ENCODE measurements at regions not wholly inside any gene's neighbourhood (a gene's known extent, or its start where the extent isn't known, plus 50 kb on each side); places are given as distances from the start of the nearest gene placed in this dataset.

GRCh38 chr22:48536541-48537342 lies 1290.9 kb downstream of the BRD1 start:
- H3K9ac ChIP-seq (ENCODE audit: low read depth in 1 of 2, low read length in 2 of 2) = no peak overlapping the region
- H3K36me3 ChIP-seq (ENCODE audit: control insufficient read depth in 1 of 2, insufficient read depth in 2 of 2, low read length in 2 of 2) = no peaks in the 10 kb centered on the region
- no peaks in the 10 kb centered on the region for H3K27me3 ChIP-seq (ENCODE audit: control insufficient read depth in 1 of 2, insufficient read depth in 2 of 2, low read length in 2 of 2)
- H3K9me3 ChIP-seq (ENCODE audit: control insufficient read depth in 1 of 2, low read length in 2 of 2) = no peaks in the 10 kb centered on the region
- no peaks in the 10 kb centered on the region for H3K4me1 ChIP-seq (ENCODE audit: control insufficient read depth in 1 of 2, insufficient read depth in 2 of 2, low read length in 2 of 2)
- H3K27ac ChIP-seq (ENCODE audit: low read depth, low read length) = no peak overlapping the region
- H3K4me3 ChIP-seq (ENCODE audit: low read depth in 1 of 2, low read length in 2 of 2) = no peak overlapping the region

- H3K4me1 ChIP-seq (ENCODE audit: control insufficient read depth in 1 of 2, insufficient read depth in 2 of 2, low read length in 2 of 2) = no peaks in the 10 kb centered on the region
- no peak overlapping the region for H3K9ac ChIP-seq (ENCODE audit: low read depth in 1 of 2, low read length in 2 of 2)
- no peaks in the 10 kb centered on the region for H3K36me3 ChIP-seq (ENCODE audit: control insufficient read depth in 1 of 2, insufficient read depth in 2 of 2, low read length in 2 of 2)
- H3K4me3 ChIP-seq (ENCODE audit: low read depth in 1 of 2, low read length in 2 of 2) = no peak overlapping the region
- H3K27ac ChIP-seq (ENCODE audit: low read depth, low read length) = no peak overlapping the region
- H3K27me3 ChIP-seq (ENCODE audit: control insufficient read depth in 1 of 2, insufficient read depth in 2 of 2, low read length in 2 of 2) = no peaks in the 10 kb centered on the region
- no peaks in the 10 kb centered on the region for H3K9me3 ChIP-seq (ENCODE audit: control insufficient read depth in 1 of 2, low read length in 2 of 2)
Observed at GRCh38 chr22:48535868-48536540, 1291.7 kb downstream of the BRD1 start.

- H3K27me3 ChIP-seq (ENCODE audit: control insufficient read depth in 1 of 2, insufficient read depth in 2 of 2, low read length in 2 of 2) = no peaks in the 10 kb centered on the region
- no peaks in the 10 kb centered on the region for H3K4me1 ChIP-seq (ENCODE audit: control insufficient read depth in 1 of 2, insufficient read depth in 2 of 2, low read length in 2 of 2)
- H3K36me3 ChIP-seq (ENCODE audit: control insufficient read depth in 1 of 2, insufficient read depth in 2 of 2, low read length in 2 of 2) = no peaks in the 10 kb centered on the region
- no peak overlapping the region for H3K27ac ChIP-seq (ENCODE audit: low read depth, low read length)
- no peaks in the 10 kb centered on the region for H3K9me3 ChIP-seq (ENCODE audit: control insufficient read depth in 1 of 2, low read length in 2 of 2)
- H3K9ac ChIP-seq (ENCODE audit: low read depth in 1 of 2, low read length in 2 of 2) = no peak overlapping the region
- H3K4me3 ChIP-seq (ENCODE audit: low read depth in 1 of 2, low read length in 2 of 2) = no peak overlapping the region
Observed at GRCh38 chr22:48534395-48534958, 1293.2 kb downstream of the BRD1 start.

GRCh38 chr22:48532986-48533385 lies 1294.7 kb downstream of the BRD1 start:
- no peak overlapping the region for H3K9ac ChIP-seq (ENCODE audit: low read depth in 1 of 2, low read length in 2 of 2)
- H3K4me3 ChIP-seq (ENCODE audit: low read depth in 1 of 2, low read length in 2 of 2) = no peak overlapping the region
- H3K27me3 ChIP-seq (ENCODE audit: control insufficient read depth in 1 of 2, insufficient read depth in 2 of 2, low read length in 2 of 2) = no peaks in the 10 kb centered on the region
- no peak overlapping the region for H3K27ac ChIP-seq (ENCODE audit: low read depth, low read length)
- no peaks in the 10 kb centered on the region for H3K4me1 ChIP-seq (ENCODE audit: control insufficient read depth in 1 of 2, insufficient read depth in 2 of 2, low read length in 2 of 2)
- H3K36me3 ChIP-seq (ENCODE audit: control insufficient read depth in 1 of 2, insufficient read depth in 2 of 2, low read length in 2 of 2) = no peaks in the 10 kb centered on the region
- no peaks in the 10 kb centered on the region for H3K9me3 ChIP-seq (ENCODE audit: control insufficient read depth in 1 of 2, low read length in 2 of 2)

- no peaks in the 10 kb centered on the region for H3K27me3 ChIP-seq (ENCODE audit: control insufficient read depth in 1 of 2, insufficient read depth in 2 of 2, low read length in 2 of 2)
- no peaks in the 10 kb centered on the region for H3K9me3 ChIP-seq (ENCODE audit: control insufficient read depth in 1 of 2, low read length in 2 of 2)
- no peaks in the 10 kb centered on the region for H3K4me1 ChIP-seq (ENCODE audit: control insufficient read depth in 1 of 2, insufficient read depth in 2 of 2, low read length in 2 of 2)
- H3K27ac ChIP-seq (ENCODE audit: low read depth, low read length) = no peak overlapping the region
- H3K36me3 ChIP-seq (ENCODE audit: control insufficient read depth in 1 of 2, insufficient read depth in 2 of 2, low read length in 2 of 2) = no peaks in the 10 kb centered on the region
- H3K9ac ChIP-seq (ENCODE audit: low read depth in 1 of 2, low read length in 2 of 2) = no peak overlapping the region
- H3K4me3 ChIP-seq (ENCODE audit: low read depth in 1 of 2, low read length in 2 of 2) = no peak overlapping the region
Observed at GRCh38 chr22:48531761-48532435, 1295.8 kb downstream of the BRD1 start.

GRCh38 chr22:48531108-48531507 lies 1296.6 kb downstream of the BRD1 start:
- H3K4me3 ChIP-seq (ENCODE audit: low read depth in 1 of 2, low read length in 2 of 2) = no peak overlapping the region
- no peaks in the 10 kb centered on the region for H3K27me3 ChIP-seq (ENCODE audit: control insufficient read depth in 1 of 2, insufficient read depth in 2 of 2, low read length in 2 of 2)
- H3K36me3 ChIP-seq (ENCODE audit: control insufficient read depth in 1 of 2, insufficient read depth in 2 of 2, low read length in 2 of 2) = no peaks in the 10 kb centered on the region
- H3K9me3 ChIP-seq (ENCODE audit: control insufficient read depth in 1 of 2, low read length in 2 of 2) = no peaks in the 10 kb centered on the region
- H3K27ac ChIP-seq (ENCODE audit: low read depth, low read length) = no peak overlapping the region
- H3K4me1 ChIP-seq (ENCODE audit: control insufficient read depth in 1 of 2, insufficient read depth in 2 of 2, low read length in 2 of 2) = no peaks in the 10 kb centered on the region
- no peak overlapping the region for H3K9ac ChIP-seq (ENCODE audit: low read depth in 1 of 2, low read length in 2 of 2)

- Histone ChIP-seq H3K4me1 (ENCODE audit: control insufficient read depth in 1 of 2, insufficient read depth in 2 of 2, low read length in 2 of 2) (no peaks in the 10 kb centered on the region), H3K9ac (ENCODE audit: low read depth in 1 of 2, low read length in 2 of 2) (no peak overlapping the region)
Observed at GRCh38 chr22:48530666-48531065, 1297.0 kb downstream of the BRD1 start.

GRCh38 chr22:48528221-48528915 lies 1299.3 kb downstream of the BRD1 start:
- Histone ChIP-seq H3K27me3 (ENCODE audit: control insufficient read depth in 1 of 2, insufficient read depth in 2 of 2, low read length in 2 of 2) (no peaks in the 10 kb centered on the region), H3K36me3 (ENCODE audit: control insufficient read depth in 1 of 2, insufficient read depth in 2 of 2, low read length in 2 of 2) (no peaks in the 10 kb centered on the region), H3K27ac (ENCODE audit: low read depth, low read length) (no peak overlapping the region), H3K9ac (ENCODE audit: low read depth in 1 of 2, low read length in 2 of 2) (no peak overlapping the region), H3K4me1 (ENCODE audit: control insufficient read depth in 1 of 2, insufficient read depth in 2 of 2, low read length in 2 of 2) (no peaks in the 10 kb centered on the region), H3K4me3 (ENCODE audit: low read depth in 1 of 2, low read length in 2 of 2) (no peak overlapping the region), H3K9me3 (ENCODE audit: control insufficient read depth in 1 of 2, low read length in 2 of 2) (no peaks in the 10 kb centered on the region)

More at GRCh38 chr22:48530666-48531065, 1297.0 kb downstream of the BRD1 start:
- H3K4me3 ChIP-seq (ENCODE audit: low read depth in 1 of 2, low read length in 2 of 2) = no peak overlapping the region
- no peaks in the 10 kb centered on the region for H3K9me3 ChIP-seq (ENCODE audit: control insufficient read depth in 1 of 2, low read length in 2 of 2)
- H3K27ac ChIP-seq (ENCODE audit: low read depth, low read length) = no peak overlapping the region
- no peaks in the 10 kb centered on the region for H3K36me3 ChIP-seq (ENCODE audit: control insufficient read depth in 1 of 2, insufficient read depth in 2 of 2, low read length in 2 of 2)
- H3K27me3 ChIP-seq (ENCODE audit: control insufficient read depth in 1 of 2, insufficient read depth in 2 of 2, low read length in 2 of 2) = no peaks in the 10 kb centered on the region

- Histone ChIP-seq H3K4me3 (ENCODE audit: low read depth in 1 of 2, low read length in 2 of 2) (no peak overlapping the region), H3K4me1 (ENCODE audit: control insufficient read depth in 1 of 2, insufficient read depth in 2 of 2, low read length in 2 of 2) (no peaks in the 10 kb centered on the region), H3K27me3 (ENCODE audit: control insufficient read depth in 1 of 2, insufficient read depth in 2 of 2, low read length in 2 of 2) (no peaks in the 10 kb centered on the region), H3K36me3 (ENCODE audit: control insufficient read depth in 1 of 2, insufficient read depth in 2 of 2, low read length in 2 of 2) (no peaks in the 10 kb centered on the region), H3K9me3 (ENCODE audit: control insufficient read depth in 1 of 2, low read length in 2 of 2) (no peaks in the 10 kb centered on the region), H3K27ac (ENCODE audit: low read depth, low read length) (no peak overlapping the region), H3K9ac (ENCODE audit: low read depth in 1 of 2, low read length in 2 of 2) (no peak overlapping the region)
Observed at GRCh38 chr22:48523761-48524160, 1303.9 kb downstream of the BRD1 start.

Data from duodenal mucosa (tissue), 2 donors.